WI38 (cell line): ENCODE measurements at regions not wholly inside any gene's neighbourhood (a gene's known extent, or its start where the extent isn't known, plus 50 kb on each side); places are given as distances from the start of the nearest gene placed in this dataset.

Experiments used
- H3K4me3 ChIP-seq: 2 replicates; pipeline ENCODE4 v1.5.1; 2011; ENCODE audit warnings: low read depth, mild to moderate bottlenecking, control low read depth, low read length
- TF ChIP-seq, protein P1 (sequence below): IDR thresholded peaks from 2 replicates; pipeline ENCODE4 v1.5.1; 2012; ENCODE audit warnings: low read depth, mild to moderate bottlenecking, control low read depth, low read length

DNA sequence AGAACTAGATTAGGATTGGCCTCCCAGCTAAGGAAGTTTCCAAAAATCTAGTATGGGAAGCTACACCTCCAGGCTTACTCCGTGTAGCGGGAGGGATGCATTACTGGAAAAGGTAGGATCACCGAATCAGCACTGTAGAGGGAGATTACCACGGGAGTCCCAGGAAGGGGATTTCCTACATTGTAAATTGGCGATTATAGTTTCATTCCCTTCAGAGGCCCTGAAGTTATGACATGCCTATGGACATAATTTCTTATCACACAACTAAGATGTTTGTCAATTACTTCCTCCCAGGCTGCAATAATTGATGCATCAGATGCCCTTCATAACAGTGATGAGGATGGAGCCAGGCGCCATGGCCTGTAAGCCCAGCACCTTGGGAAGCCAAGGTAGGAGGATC, 71.2 kb upstream of the NR4A3 start:
- H3K4me3 ChIP-seq = no peak overlapping the region
- TF ChIP-seq, protein P1, sequence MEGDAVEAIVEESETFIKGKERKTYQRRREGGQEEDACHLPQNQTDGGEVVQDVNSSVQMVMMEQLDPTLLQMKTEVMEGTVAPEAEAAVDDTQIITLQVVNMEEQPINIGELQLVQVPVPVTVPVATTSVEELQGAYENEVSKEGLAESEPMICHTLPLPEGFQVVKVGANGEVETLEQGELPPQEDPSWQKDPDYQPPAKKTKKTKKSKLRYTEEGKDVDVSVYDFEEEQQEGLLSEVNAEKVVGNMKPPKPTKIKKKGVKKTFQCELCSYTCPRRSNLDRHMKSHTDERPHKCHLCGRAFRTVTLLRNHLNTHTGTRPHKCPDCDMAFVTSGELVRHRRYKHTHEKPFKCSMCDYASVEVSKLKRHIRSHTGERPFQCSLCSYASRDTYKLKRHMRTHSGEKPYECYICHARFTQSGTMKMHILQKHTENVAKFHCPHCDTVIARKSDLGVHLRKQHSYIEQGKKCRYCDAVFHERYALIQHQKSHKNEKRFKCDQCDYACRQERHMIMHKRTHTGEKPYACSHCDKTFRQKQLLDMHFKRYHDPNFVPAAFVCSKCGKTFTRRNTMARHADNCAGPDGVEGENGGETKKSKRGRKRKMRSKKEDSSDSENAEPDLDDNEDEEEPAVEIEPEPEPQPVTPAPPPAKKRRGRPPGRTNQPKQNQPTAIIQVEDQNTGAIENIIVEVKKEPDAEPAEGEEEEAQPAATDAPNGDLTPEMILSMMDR = no peak

DNA sequence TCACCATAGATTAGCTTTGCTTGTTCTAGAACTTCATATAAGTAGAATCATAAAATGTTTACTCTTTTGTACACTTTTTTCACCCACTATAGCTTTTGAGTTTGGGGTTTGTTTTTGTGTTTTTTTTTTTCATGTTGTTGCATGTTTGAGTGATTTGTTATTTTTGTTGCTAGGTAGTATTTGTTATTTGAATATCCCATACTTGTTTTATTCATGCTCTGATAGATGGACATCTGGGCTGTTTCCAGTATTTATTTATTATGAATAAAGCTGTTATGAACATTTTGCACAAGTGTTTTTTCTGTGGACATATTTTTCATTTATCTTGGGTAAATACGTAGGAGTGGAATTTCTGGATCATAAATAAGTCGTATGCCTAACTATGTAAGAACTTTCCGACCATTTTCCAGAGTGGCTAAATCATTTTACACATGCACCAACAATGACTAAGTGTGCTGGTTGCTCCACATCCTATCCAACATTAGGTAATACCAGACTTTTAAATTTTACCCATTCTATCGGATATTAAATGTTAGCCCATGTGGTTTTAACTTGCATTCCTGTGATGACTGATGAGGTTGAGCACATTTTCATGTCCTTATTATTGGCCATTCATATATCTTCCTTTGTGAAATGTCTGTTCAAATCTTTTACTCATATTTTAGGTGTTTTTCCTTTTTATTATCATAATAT, 69.1 kb upstream of the NR4A3 start:
- TF ChIP-seq, protein P1 = no peak
- H3K4me3 ChIP-seq = no peak overlapping the region

DNA sequence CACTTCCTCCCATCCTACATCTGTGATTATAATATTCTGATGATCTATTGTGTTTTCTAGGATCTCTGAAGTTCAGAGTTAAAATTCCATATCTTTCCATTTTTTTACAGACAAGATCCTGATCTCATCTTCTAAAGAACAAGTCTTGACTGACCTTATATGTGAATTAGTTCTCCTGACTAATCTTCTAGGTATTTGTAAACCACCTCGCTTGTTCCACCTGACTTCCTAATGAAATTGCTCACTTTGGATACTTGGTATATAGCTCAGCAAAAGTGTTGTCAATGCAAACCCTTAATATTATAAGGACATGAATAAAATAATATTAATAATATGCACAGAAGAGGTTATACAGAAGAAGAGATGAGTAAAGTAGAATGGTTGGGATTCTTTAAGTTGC, 68.2 kb upstream of the NR4A3 start:
- TF ChIP-seq, protein P1 = no peak
- H3K4me3 ChIP-seq = no peak overlapping the region

DNA sequence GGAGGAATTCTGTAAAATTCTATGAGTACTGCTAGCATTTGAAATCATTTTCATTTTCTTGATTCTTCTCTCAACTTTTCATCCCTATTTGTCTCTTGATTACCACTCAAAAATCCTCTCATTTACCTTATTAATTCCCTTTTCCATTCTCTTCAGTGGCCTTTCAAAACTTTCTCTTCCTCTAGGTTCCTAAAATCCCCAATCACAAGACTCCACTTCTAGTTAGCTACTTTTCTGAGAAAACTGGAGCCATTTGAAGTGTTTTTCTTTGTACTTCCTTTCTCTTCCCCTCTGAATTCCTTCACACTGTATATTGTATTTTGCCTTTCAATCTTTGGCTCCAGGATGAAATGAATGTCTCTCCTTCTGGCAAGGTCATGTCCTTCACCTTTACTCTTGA, 61.3 kb upstream of the NR4A3 start:
- TF ChIP-seq, protein P1 = no peak
- no peak overlapping the region for H3K4me3 ChIP-seq

DNA sequence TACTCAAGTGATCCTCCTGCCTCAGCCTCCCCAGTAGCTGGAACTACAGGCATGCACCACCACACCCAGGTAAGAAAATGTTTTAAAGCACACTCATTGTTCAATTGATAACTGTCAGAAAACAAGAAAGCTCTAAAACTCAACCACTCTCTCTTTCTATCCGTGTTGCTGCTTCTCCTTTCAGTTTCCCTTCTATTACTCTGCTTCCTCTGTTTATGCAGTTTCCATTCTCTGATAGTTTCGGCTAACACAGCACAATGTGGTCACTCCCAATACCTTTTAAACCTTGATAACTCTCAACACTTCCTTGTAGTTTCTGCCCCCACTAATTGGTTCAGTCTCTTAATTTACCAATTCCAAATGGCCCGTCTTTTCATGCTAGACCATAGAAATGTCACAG, 59.2 kb upstream of the NR4A3 start:
- TF ChIP-seq, protein P1 = no peak
- H3K4me3 ChIP-seq = no peak overlapping the region
